ENCODE measurements at regions not wholly inside any gene's neighbourhood (a gene's known extent, or its start where the extent isn't known, plus 50 kb on each side); places are given as distances from the start of the nearest gene placed in this dataset.

DNA sequence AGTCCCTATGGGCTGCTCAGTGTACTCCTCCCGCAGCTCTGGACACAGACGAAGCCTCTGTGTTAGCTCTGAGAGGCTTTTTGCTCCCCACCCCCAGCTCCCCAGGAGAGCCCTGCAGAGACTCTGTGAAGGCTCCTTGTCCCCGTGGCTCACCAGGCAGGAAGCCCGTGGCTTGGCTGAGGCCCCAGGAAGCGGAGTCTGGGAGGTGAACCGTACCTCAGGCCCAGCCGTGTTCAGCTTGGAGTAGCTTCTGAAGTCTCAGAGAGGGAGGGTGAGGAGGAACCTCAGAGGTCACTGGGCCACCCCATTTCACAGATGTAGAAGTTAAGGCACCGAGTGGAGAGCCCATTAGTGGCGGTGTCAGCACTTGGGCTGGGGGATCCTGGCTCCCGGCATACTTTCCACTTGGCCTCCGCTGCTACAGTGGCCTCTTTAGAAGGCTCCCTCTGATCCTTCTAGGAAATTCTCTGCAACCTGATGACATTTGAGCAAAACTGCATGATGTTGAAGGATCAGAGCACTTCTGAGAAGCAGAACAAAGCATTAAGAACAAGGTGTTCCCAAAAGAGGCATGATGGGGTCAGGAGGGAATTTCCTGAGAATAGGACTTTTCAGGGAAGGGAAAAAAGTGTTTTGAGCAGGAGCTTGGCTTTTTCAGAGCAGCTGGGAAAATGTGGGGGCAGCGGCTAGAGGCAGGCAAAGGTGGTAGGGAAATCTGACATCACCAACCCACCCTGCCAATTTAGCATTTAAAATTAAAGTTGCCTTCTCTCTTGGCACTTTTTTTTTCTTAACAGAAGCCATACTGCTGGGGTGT is 79.1 kb downstream of the MCFD2 start:
- H3K27me3 ChIP-seq: no peaks in the 10 kb centered on the region
- no peak for TF ChIP-seq Cebpa-rat (IDR thresholded peaks at IDR 0.05)
- peak overlapping the region in 10 of 11 experiments; percentile 10 to 69 (median 60); a peak in 18 of 22 replicates for H3K4me2 ChIP-seq
- H3K4me3 ChIP-seq: no peak overlapping the region
- H3K36me3 ChIP-seq: no peaks in the 10 kb centered on the region
- no peaks in the 10 kb centered on the region for H4K20me1 ChIP-seq
- H3K4me1 ChIP-seq: peaks cover 5 to 26% (median 16%) of the 10 kb centered on the region in 10 experiments
- no peak overlapping the region for H3K9ac ChIP-seq
- peaks cover 0 to 4% (median 0%) of the 10 kb centered on the region in 11 experiments; a peak in 2 of 22 replicates for H3K9me3 ChIP-seq (replicated peaks in 1 of 11)
- no peak overlapping the region for H3K27ac ChIP-seq

DNA sequence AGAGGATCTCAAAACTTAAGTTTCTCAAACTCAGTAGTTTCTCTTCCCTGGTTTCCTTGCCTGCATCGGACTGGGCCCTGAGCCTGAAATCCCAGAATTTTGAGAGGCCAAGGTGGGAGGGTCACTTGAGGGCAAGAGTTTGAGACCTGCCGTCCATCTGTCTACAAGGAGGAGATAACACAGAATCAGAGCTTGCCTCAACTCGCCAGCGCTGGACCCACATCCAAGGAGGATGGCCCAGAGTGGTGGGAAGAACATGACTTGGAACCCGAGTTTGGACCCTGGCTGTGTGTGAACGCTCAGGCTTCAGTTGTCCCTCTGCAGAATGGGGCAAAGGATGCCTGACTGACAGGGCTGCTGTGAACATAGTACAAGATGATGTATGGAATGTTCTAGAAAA is 80.1 kb downstream of the MCFD2 start:
- TF ChIP-seq Cebpa-rat (IDR thresholded peaks at IDR 0.05): no peak
- H3K27ac ChIP-seq: no peak overlapping the region
- no peaks in the 10 kb centered on the region for H3K36me3 ChIP-seq
- H4K20me1 ChIP-seq: no peaks in the 10 kb centered on the region
- no peak overlapping the region for H3K9ac ChIP-seq
- H3K4me2 ChIP-seq: peak overlapping the region in 6 of 11 experiments; percentile 45 to 69 (median 63); a peak in 11 of 22 replicates
- H3K9me3 ChIP-seq (replicated peaks in 1 of 11): peaks cover 0 to 6% (median under 1%) of the 10 kb centered on the region in 11 experiments; a peak in 6 of 22 replicates
- H3K4me1 ChIP-seq: peaks cover 0 to 23% (median 13%) of the 10 kb centered on the region in 10 experiments; a peak in 17 of 20 replicates
- H3K4me3 ChIP-seq: no peak overlapping the region
- H3K27me3 ChIP-seq: no peaks in the 10 kb centered on the region

DNA sequence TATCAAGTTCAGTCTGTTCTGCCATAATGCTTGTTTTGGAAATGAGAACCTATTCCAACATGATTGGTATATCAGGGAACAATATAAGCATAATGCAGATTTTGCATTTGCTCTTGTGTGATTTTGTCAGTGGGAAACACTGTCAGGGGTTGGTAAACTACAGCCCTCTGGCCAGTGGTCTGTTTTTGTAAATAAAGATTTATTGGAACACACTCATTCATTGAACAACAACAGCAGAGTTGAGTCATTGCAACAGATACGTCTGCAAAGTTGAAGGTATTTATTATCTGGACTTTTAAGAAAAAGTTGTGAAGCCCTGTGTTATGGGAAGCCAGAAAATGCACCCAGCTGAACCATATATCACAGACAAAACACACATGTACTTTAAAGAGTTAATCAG is 83.1 kb downstream of the MCFD2 start:
- peaks cover 0 to 41% (median 24%) of the 10 kb centered on the region in 10 experiments; a peak in 17 of 20 replicates for H3K4me1 ChIP-seq
- H3K4me2 ChIP-seq: no peak overlapping the region
- H3K36me3 ChIP-seq: no peaks in the 10 kb centered on the region
- no peak overlapping the region for H3K9ac ChIP-seq
- H3K27ac ChIP-seq: no peak overlapping the region
- peaks cover 0 to 24% (median 10%) of the 10 kb centered on the region in 11 experiments; a peak in 15 of 22 replicates for H3K9me3 ChIP-seq (replicated peaks in 1 of 11)
- no peaks in the 10 kb centered on the region for H4K20me1 ChIP-seq
- no peak for TF ChIP-seq Cebpa-rat (IDR thresholded peaks at IDR 0.05)
- no peaks in the 10 kb centered on the region for H3K27me3 ChIP-seq
- no peak overlapping the region for H3K4me3 ChIP-seq

DNA sequence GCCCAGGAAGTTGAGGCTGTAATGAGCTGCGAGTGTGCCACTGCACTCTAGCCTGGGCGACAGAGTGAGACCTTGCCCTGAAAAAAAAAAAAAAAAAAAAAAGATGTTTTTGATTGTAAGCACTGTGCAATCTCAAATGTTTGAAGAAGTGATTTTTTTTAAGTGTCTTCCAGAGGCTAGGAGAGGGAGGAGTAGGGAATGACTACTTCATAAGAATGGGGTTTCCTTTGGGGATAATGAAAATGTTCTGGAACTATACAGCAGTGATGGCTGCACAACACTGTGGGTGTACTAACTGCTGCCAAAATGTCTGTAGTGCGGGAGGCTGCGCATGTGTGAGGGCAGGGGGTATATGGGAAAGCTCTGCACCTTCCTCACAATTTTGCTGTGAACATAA is 83.7 kb downstream of the MCFD2 start:
- H3K27ac ChIP-seq: no peak overlapping the region
- H3K9ac ChIP-seq: no peak overlapping the region
- no peak overlapping the region for H3K4me2 ChIP-seq
- no peak for TF ChIP-seq Cebpa-rat (IDR thresholded peaks at IDR 0.05)
- H3K4me1 ChIP-seq: peaks cover 0 to 46% (median 30%) of the 10 kb centered on the region in 10 experiments; a peak in 17 of 20 replicates
- no peak overlapping the region for H3K4me3 ChIP-seq
- H3K36me3 ChIP-seq: no peaks in the 10 kb centered on the region
- H3K9me3 ChIP-seq (replicated peaks in 1 of 11): peaks cover 0 to 24% (median 10%) of the 10 kb centered on the region in 11 experiments; a peak in 15 of 22 replicates
- H3K27me3 ChIP-seq: no peaks in the 10 kb centered on the region
- H4K20me1 ChIP-seq: no peaks in the 10 kb centered on the region

DNA sequence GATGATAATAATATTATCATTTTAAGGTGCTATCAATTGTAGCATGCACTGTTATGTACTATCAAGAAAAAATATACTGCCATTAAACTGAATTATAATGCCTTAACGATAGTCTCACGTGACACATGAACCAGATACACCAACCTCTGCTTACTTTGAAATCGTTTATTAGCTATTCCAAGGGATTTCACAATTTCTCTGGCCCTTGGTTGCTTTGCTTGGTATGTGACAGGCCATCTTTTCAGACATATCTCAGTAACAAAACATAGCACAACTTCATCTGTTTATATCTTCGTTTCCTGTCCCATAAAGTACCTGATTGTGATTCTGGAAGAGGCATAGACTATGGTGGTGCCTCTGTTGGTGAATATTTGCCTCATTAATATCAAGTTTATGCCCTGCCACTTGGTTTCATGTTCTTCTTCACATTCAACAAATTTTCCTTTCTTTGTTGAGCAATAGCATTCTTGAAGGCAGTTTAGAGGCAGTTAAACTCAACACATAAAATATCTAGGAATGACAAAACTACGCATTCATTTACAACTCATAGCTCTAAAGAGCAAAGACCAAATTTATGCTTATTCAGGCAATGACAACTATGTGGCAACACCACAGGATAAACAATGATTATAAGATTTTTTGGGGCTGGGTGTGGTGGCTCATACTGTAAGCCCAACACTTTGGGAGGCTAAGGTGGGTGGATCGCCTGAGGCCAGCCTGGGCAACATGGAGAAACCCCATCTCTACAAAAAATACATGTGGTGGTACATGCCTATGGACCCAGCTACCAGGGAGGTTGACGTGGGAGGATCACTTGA is 84.3 kb downstream of the MCFD2 start:
- peaks cover 0 to 24% (median 10%) of the 10 kb centered on the region in 11 experiments; a peak in 15 of 22 replicates for H3K9me3 ChIP-seq (replicated peaks in 1 of 11)
- H3K9ac ChIP-seq: no peak overlapping the region
- H3K27ac ChIP-seq: no peak overlapping the region
- H3K36me3 ChIP-seq: no peaks in the 10 kb centered on the region
- H3K4me2 ChIP-seq: no peak overlapping the region
- peaks cover 0 to 40% (median 26%) of the 10 kb centered on the region in 10 experiments; a peak in 17 of 20 replicates for H3K4me1 ChIP-seq
- no peaks in the 10 kb centered on the region for H3K27me3 ChIP-seq
- no peaks in the 10 kb centered on the region for H4K20me1 ChIP-seq
- TF ChIP-seq Cebpa-rat (IDR thresholded peaks at IDR 0.05): no peak
- no peak overlapping the region for H3K4me3 ChIP-seq

DNA sequence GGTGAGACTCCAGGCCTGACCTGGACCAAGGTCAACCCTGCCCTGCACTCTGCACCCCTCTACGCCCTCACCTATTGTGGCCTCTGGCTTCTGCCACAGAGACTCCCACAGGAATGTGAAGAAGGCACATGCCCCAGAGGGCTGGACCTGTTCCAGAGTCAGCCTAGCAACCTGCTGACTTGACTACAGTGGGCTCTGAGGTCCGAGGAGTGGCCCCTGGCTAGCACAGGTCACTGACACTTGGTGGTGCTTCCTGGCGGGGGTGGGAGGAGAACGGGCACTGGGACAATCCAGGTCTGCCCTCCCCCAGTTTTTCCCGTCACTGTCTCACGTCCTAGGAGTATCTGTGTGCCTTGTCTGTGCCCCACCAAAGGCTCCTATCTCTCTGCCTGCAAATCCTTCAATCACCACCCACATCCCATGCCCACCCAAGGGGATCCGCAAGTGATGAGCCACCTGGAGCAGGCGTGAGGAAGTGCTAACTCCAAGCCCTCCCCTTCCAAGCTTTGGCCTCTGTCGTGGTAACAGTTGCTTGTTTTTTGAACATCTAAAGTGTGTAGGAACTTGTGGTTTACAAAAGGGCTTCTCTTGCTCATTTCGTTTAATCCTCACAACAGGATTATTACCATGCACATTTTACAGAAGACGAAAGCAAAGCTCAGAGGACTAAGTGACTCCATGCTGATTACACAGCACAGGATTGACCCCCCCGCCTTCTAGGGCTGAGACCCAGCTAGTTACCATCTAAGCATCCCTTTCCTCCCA is 86.2 kb downstream of the MCFD2 start:
- no peaks in the 10 kb centered on the region for H3K36me3 ChIP-seq
- no peak overlapping the region for H3K27ac ChIP-seq
- H3K27me3 ChIP-seq: no peaks in the 10 kb centered on the region
- no peak overlapping the region for H3K4me3 ChIP-seq
- H4K20me1 ChIP-seq: no peaks in the 10 kb centered on the region; a peak in 1 of 22 replicates
- no peak for TF ChIP-seq Cebpa-rat (IDR thresholded peaks at IDR 0.05)
- H3K9ac ChIP-seq: no peak overlapping the region
- peak overlapping the region in 8 of 11 experiments; percentile 3 to 71 (median 28); a peak in 10 of 22 replicates for H3K4me2 ChIP-seq
- H3K4me1 ChIP-seq: peaks cover 0 to 31% (median 22%) of the 10 kb centered on the region in 10 experiments; a peak in 15 of 20 replicates
- H3K9me3 ChIP-seq (replicated peaks in 1 of 11): peaks cover 0 to 24% (median 10%) of the 10 kb centered on the region in 11 experiments; a peak in 15 of 22 replicates

DNA sequence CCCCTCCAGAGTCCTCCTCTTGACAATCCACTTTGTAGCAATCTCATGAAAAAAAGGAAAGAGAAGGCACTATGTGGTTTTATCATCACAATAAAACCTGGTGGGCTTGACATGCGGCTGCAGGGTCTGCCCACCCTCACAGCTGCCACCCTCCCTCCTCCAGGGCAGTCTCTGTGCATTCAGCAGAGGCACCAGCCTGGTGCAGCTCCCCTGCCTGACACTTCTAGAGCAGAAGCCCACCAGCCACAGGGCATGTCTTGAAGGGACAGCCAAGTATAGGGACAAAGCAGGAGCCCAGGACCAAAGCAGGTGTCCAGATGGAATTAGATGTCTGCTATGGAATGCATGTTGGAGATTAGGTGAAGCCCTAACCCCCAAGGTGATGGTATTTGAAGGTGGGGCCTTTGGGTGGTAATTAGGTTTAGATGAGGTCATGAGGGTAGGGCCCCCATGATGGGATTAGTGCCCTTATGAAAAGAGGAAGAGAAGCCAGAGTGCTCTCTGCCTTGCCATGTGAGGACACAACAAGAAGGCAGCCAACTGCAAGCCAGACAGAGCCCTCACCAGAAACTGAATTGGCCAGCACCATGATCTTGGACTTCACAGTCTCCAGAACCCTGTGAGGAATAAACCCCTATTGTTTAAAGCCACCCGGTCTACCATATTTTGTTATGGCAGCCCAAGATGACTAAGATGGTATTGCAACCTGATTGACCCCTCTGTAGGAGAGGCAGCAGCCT is 86.9 kb downstream of the MCFD2 start:
- Histone ChIP-seq H3K4me2 (peak overlapping the region in 7 of 11 experiments; percentile 42 to 84 (median 65); a peak in 10 of 22 replicates), H3K4me1 (peaks cover 0 to 31% (median 22%) of the 10 kb centered on the region in 10 experiments; a peak in 15 of 20 replicates), H3K27ac (no peak overlapping the region), H3K36me3 (no peaks in the 10 kb centered on the region), H4K20me1 (no peaks in the 10 kb centered on the region; a peak in 1 of 22 replicates), H3K27me3 (no peaks in the 10 kb centered on the region), H3K9me3 (replicated peaks in 1 of 11) (peaks cover 0 to 24% (median 10%) of the 10 kb centered on the region in 11 experiments; a peak in 15 of 22 replicates), H3K4me3 (no peak overlapping the region), H3K9ac (no peak overlapping the region)
- TF ChIP-seq Cebpa-rat (IDR thresholded peaks at IDR 0.05): no peak

DNA sequence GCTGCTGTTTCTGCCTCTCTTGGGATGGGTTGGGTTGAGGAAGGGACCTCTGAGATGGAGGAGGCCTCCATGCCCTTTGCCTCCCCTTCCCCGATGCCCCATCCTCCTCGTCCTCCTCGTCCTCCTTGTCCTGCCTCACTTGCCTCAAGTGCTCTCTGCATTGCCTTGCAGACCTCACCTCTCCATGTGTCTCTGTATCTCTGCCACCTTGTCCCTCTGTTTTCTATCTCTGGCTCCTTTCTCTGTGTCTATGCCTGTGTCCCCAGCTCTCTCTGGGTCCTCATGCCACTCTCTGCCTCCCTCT is 87.5 kb downstream of the MCFD2 start:
- no peak overlapping the region for H3K4me3 ChIP-seq
- H3K4me2 ChIP-seq: peak overlapping the region in 9 of 11 experiments; percentile 15 to 84 (median 64); a peak in 16 of 22 replicates
- no peaks in the 10 kb centered on the region; a peak in 1 of 22 replicates for H4K20me1 ChIP-seq
- peaks cover 0 to 31% (median 22%) of the 10 kb centered on the region in 10 experiments; a peak in 15 of 20 replicates for H3K4me1 ChIP-seq
- TF ChIP-seq Cebpa-rat (IDR thresholded peaks at IDR 0.05): no peak
- peaks cover 0 to 20% (median 10%) of the 10 kb centered on the region in 11 experiments; a peak in 15 of 22 replicates for H3K9me3 ChIP-seq (replicated peaks in 1 of 11)
- H3K36me3 ChIP-seq: no peaks in the 10 kb centered on the region
- no peak overlapping the region for H3K27ac ChIP-seq
- H3K9ac ChIP-seq: no peak overlapping the region; a peak in 1 of 22 replicates
- H3K27me3 ChIP-seq: no peaks in the 10 kb centered on the region

All from BLaER1 treated with 17β-estradiol and CSF1 and Interleukin-3, amounts not matched to agents 10 nM and 100 nM (cell line).